ENCODE measurements at regions not wholly inside any gene's neighbourhood (a gene's known extent, or its start where the extent isn't known, plus 50 kb on each side); places are given as distances from the start of the nearest gene placed in this dataset.

- Histone ChIP-seq H3K79me2 (ENCODE audit: control insufficient read depth in 1 of 2, insufficient read depth in 2 of 2, low read length in 2 of 2) (no peaks in the 10 kb centered on the region), H3K27ac (ENCODE audit: low read depth, low read length) (no peak overlapping the region), H3K36me3 (ENCODE audit: control insufficient read depth in 2 of 4, insufficient read depth in 4 of 4, low read length in 3 of 4) (no peaks in the 10 kb centered on the region), H4K8ac (ENCODE audit: extremely low read depth, insufficient read depth, low read length) (no peak overlapping the region), H2AFZ (ENCODE audit: low read length) (no peak overlapping the region), H2BK15ac (ENCODE audit: low read length) (no peak overlapping the region), H4K20me1 (replicated peaks in 1 of 2; ENCODE audit: control insufficient read depth in 1 of 2, insufficient read depth in 2 of 2, low read length in 2 of 2) (no peaks in the 10 kb centered on the region), H3K14ac (ENCODE audit: insufficient read length) (no peak overlapping the region), H3K27me3 (replicated peaks in 1 of 4; ENCODE audit: control insufficient read depth in 3 of 4, extremely low read depth in 1 of 4, insufficient read depth in 3 of 4, low read length in 3 of 4) (no peaks in the 10 kb centered on the region), H3K18ac (ENCODE audit: extremely low read depth, low read length) (no peak overlapping the region), H4K5ac (ENCODE audit: insufficient read length, low read depth, low read length) (no peak overlapping the region), H3K4ac (replicated peaks; ENCODE audit: insufficient read length, low read depth, low read length) (no peak overlapping the region), H3K4me3 (ENCODE audit: extremely low read depth in 1 of 4, insufficient read depth in 2 of 4, low read depth in 3 of 4, low read length in 4 of 4) (no peak overlapping the region), H3K9me3 (ENCODE audit: insufficient read depth in 2 of 2, low read depth in 1 of 2, low read length in 1 of 2) (no peaks in the 10 kb centered on the region), H2AK5ac (ENCODE audit: low read depth, low read length) (no peak overlapping the region), H2BK120ac (replicated peaks; ENCODE audit: low read depth, low read length) (no peak overlapping the region), H3K4me2 (ENCODE audit: insufficient read depth in 1 of 2, low read depth in 2 of 2, low read length in 2 of 2) (no peak overlapping the region), H3K23me2 (ENCODE audit: low read depth, low read length) (no peaks in the 10 kb centered on the region), H2BK20ac (ENCODE audit: low read length) (no peak overlapping the region), H3K9ac (replicated peaks in 1 of 4; ENCODE audit: extremely low read depth in 1 of 4, low read depth in 3 of 4, low read length in 3 of 4) (no peak overlapping the region), H2BK12ac (ENCODE audit: low read depth, low read length) (no peak overlapping the region), H3K23ac (ENCODE audit: insufficient read length) (no peak overlapping the region), H3K56ac (replicated peaks; ENCODE audit: insufficient read length, low read depth, low read length) (no peak overlapping the region), H4K91ac (replicated peaks; ENCODE audit: insufficient read length, low read length) (no peak overlapping the region), H3K4me1 (replicated peaks in 1 of 4; ENCODE audit: control insufficient read depth in 3 of 4, insufficient read depth in 4 of 4, low read length in 3 of 4) (peaks cover 0 to 11% (median 8%) of the 10 kb centered on the region in 4 experiments; a peak in 5 of 7 replicates), H3K79me1 (ENCODE audit: low read depth, low read length) (no peaks in the 10 kb centered on the region), H2BK5ac (ENCODE audit: low read depth, low read length) (no peak overlapping the region)
- ChIA-PET POLR2A (ENCODE audit: partially characterized antibody) (no interaction called here), CTCF (ENCODE audit: partially characterized antibody) (interaction anchor here (0.6 kb wide), 1 partner anchor 10 kb away, joined by 4 read pairs; no protein-coding TSS in a partner anchor)
- 92% methylated on average over 7 of the region's 7 CpGs; no CpG with 5 or more reads in 1 of the 2 experiments for WGBS, 2 experiments (ENCODE audit: extremely low coverage in 1 of 2, insufficient coverage in 1 of 2, insufficient read length in 1 of 2, insufficient replicate concordance in 2 of 2, low coverage in 1 of 2, low lambda C conversion rate in 2 of 2, missing lambda C conversion rate in 1 of 2)
- FAIRE-seq (no peak), DNase-seq (ENCODE audit: low read depth in 1 of 2, low spot score in 2 of 2) (peak in 1 of 2 experiments; percentile 26)
- TF ChIP-seq YY1 (IDR thresholded peaks at IDR 0.05; ENCODE audit: low read depth, low read length) (no peak), HDAC2 (IDR thresholded peaks at IDR 0.05; ENCODE audit: borderline replicate concordance in 1 of 2, low read depth in 2 of 2, low read length in 2 of 2) (no peak), ATF2 (IDR thresholded peaks at IDR 0.05; ENCODE audit: low read length) (no peak), KDM1A (IDR thresholded peaks at IDR 0.05; ENCODE audit: borderline replicate concordance, low read length) (no peak), PHF8 (conservative IDR thresholded peaks at IDR 0.05; ENCODE audit: low read depth, low read length) (no peak), RXRA (IDR thresholded peaks at IDR 0.05; ENCODE audit: insufficient read depth, low read depth, low read length) (no peak), HDAC6 (IDR thresholded peaks at IDR 0.05; ENCODE audit: low read depth, low read length) (no peak), RNF2 (IDR thresholded peaks at IDR 0.05; ENCODE audit: borderline replicate concordance, low read depth, low read length, missing control alignments, poor library complexity, severe bottlenecking) (no peak), TBP (IDR thresholded peaks at IDR 0.05; ENCODE audit: low read depth, low read length) (no peak), SRF (IDR thresholded peaks at IDR 0.05; ENCODE audit: low read depth, low read length) (no peak), MAX (IDR thresholded peaks at IDR 0.05) (no peak), ZNF274 (IDR thresholded peaks at IDR 0.05; ENCODE audit: borderline replicate concordance, extremely low read depth, low read length) (no peak)
Measured at GRCh38 chr2:16246911-16247310, 306.6 kb downstream of the MYCN start.

Data from H1 (cell line).